Lower leg skin (tissue), 3 donors: ENCODE measurements at regions not wholly inside any gene's neighbourhood (a gene's known extent, or its start where the extent isn't known, plus 50 kb on each side); places are given as distances from the start of the nearest gene placed in this dataset.

Experiments used
- POLR2A ChIP-seq, 2 donors: fragments of 450-650 bp; IDR thresholded peaks; one replicate each; pipeline ENCODE4 v1.6.1; 2016 to 2017; ENCODE audit warnings: antibody characterized with exemption in 2 of 2, mild to moderate bottlenecking in 1 of 2, moderate library complexity in 1 of 2
- TF ChIP-seq, protein P1 (sequence below), 3 donors: fragments of 450-650 bp; IDR thresholded peaks; one replicate each; pipeline ENCODE4 v1.5.1; 2016; ENCODE audit warnings: antibody characterized with exemption in 3 of 3, mild to moderate bottlenecking in 3 of 3, moderate library complexity in 2 of 3

DNA sequence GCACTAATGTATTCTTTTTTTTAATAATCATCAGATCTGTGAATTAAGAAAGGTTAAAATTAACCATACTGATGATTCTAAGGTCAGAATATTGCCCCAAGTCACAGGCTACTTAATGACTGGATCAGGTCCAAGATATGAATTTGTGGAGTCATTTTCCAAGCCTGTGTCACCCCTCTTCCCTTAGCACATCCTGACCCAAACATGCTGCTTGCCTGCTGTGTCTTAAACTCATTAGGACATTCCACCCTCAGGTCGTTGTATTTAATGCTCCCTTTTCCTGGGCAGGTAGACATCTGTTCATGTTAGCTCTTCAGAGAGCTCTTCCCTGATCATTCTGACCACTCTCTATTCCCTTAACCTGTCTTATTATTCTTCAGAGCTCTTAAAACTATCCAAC lies 463.5 kb upstream of the PDE3A start:
- TF ChIP-seq, protein P1, sequence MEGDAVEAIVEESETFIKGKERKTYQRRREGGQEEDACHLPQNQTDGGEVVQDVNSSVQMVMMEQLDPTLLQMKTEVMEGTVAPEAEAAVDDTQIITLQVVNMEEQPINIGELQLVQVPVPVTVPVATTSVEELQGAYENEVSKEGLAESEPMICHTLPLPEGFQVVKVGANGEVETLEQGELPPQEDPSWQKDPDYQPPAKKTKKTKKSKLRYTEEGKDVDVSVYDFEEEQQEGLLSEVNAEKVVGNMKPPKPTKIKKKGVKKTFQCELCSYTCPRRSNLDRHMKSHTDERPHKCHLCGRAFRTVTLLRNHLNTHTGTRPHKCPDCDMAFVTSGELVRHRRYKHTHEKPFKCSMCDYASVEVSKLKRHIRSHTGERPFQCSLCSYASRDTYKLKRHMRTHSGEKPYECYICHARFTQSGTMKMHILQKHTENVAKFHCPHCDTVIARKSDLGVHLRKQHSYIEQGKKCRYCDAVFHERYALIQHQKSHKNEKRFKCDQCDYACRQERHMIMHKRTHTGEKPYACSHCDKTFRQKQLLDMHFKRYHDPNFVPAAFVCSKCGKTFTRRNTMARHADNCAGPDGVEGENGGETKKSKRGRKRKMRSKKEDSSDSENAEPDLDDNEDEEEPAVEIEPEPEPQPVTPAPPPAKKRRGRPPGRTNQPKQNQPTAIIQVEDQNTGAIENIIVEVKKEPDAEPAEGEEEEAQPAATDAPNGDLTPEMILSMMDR (IDR thresholded peaks at IDR 0.05): no peak
- no peak for TF ChIP-seq POLR2A (IDR thresholded peaks at IDR 0.05)
